Ishikawa (cell line): ENCODE measurements at regions not wholly inside any gene's neighbourhood (a gene's known extent, or its start where the extent isn't known, plus 50 kb on each side); places are given as distances from the start of the nearest gene placed in this dataset.

Experiments
- CEBPB ChIP-seq: IDR thresholded peaks from 2 replicates; pipeline ENCODE4 v1.6.1; 2012
- CREB1 ChIP-seq: IDR thresholded peaks from 2 replicates; pipeline ENCODE4 v1.6.1; 2012; ENCODE audit warnings: low read depth
- EGR1 ChIP-seq: IDR thresholded peaks from 2 replicates; pipeline ENCODE4 v1.6.1; 2012
- EP300 ChIP-seq: IDR thresholded peaks from 2 replicates; pipeline ENCODE4 v1.6.1; 2012; ENCODE audit warnings: borderline replicate concordance
- FOXM1 ChIP-seq: IDR thresholded peaks from 2 replicates; pipeline ENCODE4 v1.6.1; 2012; ENCODE audit warnings: low read depth, borderline replicate concordance
- NFIC ChIP-seq: IDR thresholded peaks from 2 replicates; pipeline ENCODE4 v1.6.1; 2012
- RAD21 ChIP-seq: IDR thresholded peaks from 2 replicates; pipeline ENCODE4 v1.6.1; 2012; ENCODE audit warnings: low read depth
- REST ChIP-seq: IDR thresholded peaks from 2 replicates; pipeline ENCODE4 v1.6.1; 2012; ENCODE audit warnings: low read depth, mild to moderate bottlenecking
- TAF1 ChIP-seq: IDR thresholded peaks from 2 replicates; pipeline ENCODE4 v1.6.1; 2012; ENCODE audit warnings: low read depth, mild to moderate bottlenecking
- TCF12 ChIP-seq: IDR thresholded peaks from 2 replicates; pipeline ENCODE4 v1.6.1; 2012; ENCODE audit warnings: low read depth
- TEAD4 ChIP-seq: IDR thresholded peaks from 2 replicates; pipeline ENCODE4 v1.6.1; 2012
- USF1 ChIP-seq: IDR thresholded peaks from 2 replicates; pipeline ENCODE4 v1.6.1; 2012
- YY1 ChIP-seq: IDR thresholded peaks from 2 replicates; pipeline ENCODE4 v1.6.1; 2012; ENCODE audit warnings: low read depth
- ZBTB7A ChIP-seq: IDR thresholded peaks from 2 replicates; pipeline ENCODE4 v1.6.1; 2012; ENCODE audit warnings: low read depth
- TF ChIP-seq, protein P1 (sequence below): IDR thresholded peaks from 2 replicates; pipeline ENCODE4 v1.6.1; 2012

- TF ChIP-seq TEAD4 = no peak
- TF ChIP-seq CREB1 = no peak
- TF ChIP-seq CEBPB = no peak
- no peak for TF ChIP-seq ZBTB7A
- no peak for TF ChIP-seq FOXM1
- TF ChIP-seq NFIC = no peak
- no peak for TF ChIP-seq TCF12
- TF ChIP-seq YY1 = no peak
- no peak for TF ChIP-seq EP300
- TF ChIP-seq USF1 = no peak
- no peak for TF ChIP-seq TAF1
- no peak for TF ChIP-seq EGR1
- no peak for TF ChIP-seq REST
- TF ChIP-seq, protein P1, sequence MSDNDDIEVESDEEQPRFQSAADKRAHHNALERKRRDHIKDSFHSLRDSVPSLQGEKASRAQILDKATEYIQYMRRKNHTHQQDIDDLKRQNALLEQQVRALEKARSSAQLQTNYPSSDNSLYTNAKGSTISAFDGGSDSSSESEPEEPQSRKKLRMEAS = no peak
- no peak for TF ChIP-seq RAD21
Observed at GRCh38 chr6:156600678-156601077, 176.5 kb upstream of the ARID1B start.

DNA sequence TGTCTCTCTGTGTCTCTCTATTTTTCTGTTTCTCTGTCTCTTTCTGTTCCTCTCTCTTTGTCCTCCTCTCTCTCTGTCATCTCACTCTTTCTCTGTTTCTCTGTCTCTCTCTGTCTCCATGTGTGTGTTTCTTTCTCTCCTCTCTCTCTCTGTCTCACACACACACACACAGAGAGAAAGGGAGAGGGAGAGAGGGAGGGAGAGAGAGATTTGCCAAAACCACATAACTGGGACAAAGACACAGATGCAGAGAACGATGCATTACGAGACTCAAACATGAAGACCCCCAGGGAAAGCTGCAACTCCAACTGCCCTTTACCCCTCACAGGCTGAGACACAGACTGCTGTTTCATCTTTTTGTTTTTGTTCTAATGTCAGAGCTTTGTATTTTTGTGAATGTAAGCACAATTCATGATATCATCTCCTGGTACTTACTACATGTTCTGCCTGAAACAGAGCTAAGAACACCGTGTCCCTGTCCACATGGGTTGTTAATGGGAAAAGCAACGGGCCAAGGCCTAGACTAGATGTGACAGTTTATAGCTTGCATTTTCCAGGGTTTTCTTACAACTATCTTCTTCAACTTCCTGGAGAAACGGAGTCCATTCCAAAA is 177.1 kb upstream of the ARID1B start:
- TF ChIP-seq TAF1 = no peak
- TF ChIP-seq TEAD4 = no peak
- TF ChIP-seq FOXM1 = no peak
- TF ChIP-seq ZBTB7A = no peak
- no peak for TF ChIP-seq NFIC
- no peak for TF ChIP-seq EP300
- TF ChIP-seq RAD21 = no peak
- no peak for TF ChIP-seq REST
- TF ChIP-seq, protein P1 = no peak
- no peak for TF ChIP-seq CEBPB
- no peak for TF ChIP-seq USF1
- TF ChIP-seq CREB1 = no peak

- TF ChIP-seq YY1 = no peak
- TF ChIP-seq EP300 = no peak
- no peak for TF ChIP-seq CEBPB
- TF ChIP-seq REST = no peak
- TF ChIP-seq ZBTB7A = no peak
- TF ChIP-seq FOXM1 = no peak
- no peak for TF ChIP-seq TCF12
- no peak for TF ChIP-seq EGR1
- TF ChIP-seq TEAD4 = no peak
Observed at GRCh38 chr6:156599366-156599765, 177.8 kb upstream of the ARID1B start.

GRCh38 chr6:156598855-156599180 is 178.4 kb upstream of the ARID1B start:
- TF ChIP-seq YY1 = no peak
- no peak for TF ChIP-seq FOXM1
- TF ChIP-seq REST = no peak
- TF ChIP-seq TAF1 = no peak
- TF ChIP-seq USF1 = no peak
- TF ChIP-seq EGR1 = no peak
- TF ChIP-seq NFIC = no peak
- TF ChIP-seq CEBPB = no peak
